Stomach (tissue), 8 donors: ENCODE measurements at regions not wholly inside any gene's neighbourhood (a gene's known extent, or its start where the extent isn't known, plus 50 kb on each side); places are given as distances from the start of the nearest gene placed in this dataset.

Experiments used
- DNase-seq, 2 donors: peaks; one replicate each; pipeline versions ENCODE4 v3.0.0 to v3.0.0-alpha.2; 2013 to 2019
- H3K27ac ChIP-seq, 5 donors: fragments of 200-600 bp in 4 of 5; sonication (generic) in 4 of 5; one replicate each; pipeline ENCODE4 v1.5.1; 2013 to 2019; ENCODE audit warnings: mild to moderate bottlenecking in 1 of 5, moderate library complexity in 1 of 5
- H3K27me3 ChIP-seq, 3 donors: fragments of 200-600 bp; sonication (generic); one replicate each; pipeline ENCODE4 v1.5.1; 2017 to 2019; ENCODE audit warnings: mixed run types in 1 of 3
- H3K36me3 ChIP-seq, 4 donors: fragments of 200-600 bp; sonication (generic); 1 replicate in 3 of 4; 2 replicates in 1 of 4; pipeline ENCODE4 v1.5.1; 2016 to 2019
- H3K4me1 ChIP-seq, 4 donors: fragments of 200-600 bp; sonication (generic); one replicate each; pipeline ENCODE4 v1.5.1; 2016 to 2019
- H3K4me3 ChIP-seq, 4 donors: fragments of 200-600 bp; sonication (generic) in 3 of 4; one replicate each; pipeline ENCODE4 v1.5.1; 2016 to 2019; ENCODE audit warnings: mild to moderate bottlenecking in 1 of 4
- H3K9me3 ChIP-seq, 4 donors: fragments of 200-600 bp; sonication (generic); one replicate each; pipeline ENCODE4 v1.5.1; 2016 to 2019
- EP300 ChIP-seq: sonication (generic); formaldehyde crosslinking; IDR thresholded peaks from one replicate; pipeline ENCODE4 v1.6.1; 2017; ENCODE audit warnings: antibody characterized with exemption
- POLR2A ChIP-seq, 4 donors: fragments of 450-650 bp; IDR thresholded peaks; one replicate each; pipeline ENCODE4 v1.6.1; 2016; ENCODE audit warnings: antibody characterized with exemption in 4 of 4, control low read depth in 2 of 4, mild to moderate bottlenecking in 1 of 4, moderate library complexity in 1 of 4
- POLR2AphosphoS5 ChIP-seq, 3 donors: sonication (generic); formaldehyde crosslinking; IDR thresholded peaks; one replicate each; pipeline ENCODE4 v1.6.1; 2016; ENCODE audit warnings: antibody characterized with exemption in 3 of 3
- WGBS, 5 donors: extraction: QIAGEN DNeasy Blood & Tissue Kit in 3 of 5; methylation state at CpG; one replicate each; pipeline versions ENCODE4 v1.1.5 to v1.1.7; 2013 to 2018; 5-methylcytosine and 5-hydroxymethylcytosine counted together
- intact Hi-C: fragments of 100-400 bp; cut with DNase I; formaldehyde crosslinking; loops from one replicate; pipeline ENCODE4 v1.15.1; 2023; ENCODE audit warnings: low total_unique reads
- TF ChIP-seq, protein P1 (sequence below), 7 experiments: fragments of 450-650 bp in 4 of 7; fragments of 200-600 bp in 3 of 7; sonication (generic) in 3 of 7; IDR thresholded peaks; one replicate each; pipeline ENCODE4 v1.5.1; 2016 to 2019; ENCODE audit warnings: antibody characterized with exemption in 7 of 7, control low read depth in 2 of 7, mild to moderate bottlenecking in 1 of 7
- donor health status: healthy with polysubstance abuse.
- donor health status: Bipolar disorder and iron deficiency.
- donor health status: healthy.

DNA sequence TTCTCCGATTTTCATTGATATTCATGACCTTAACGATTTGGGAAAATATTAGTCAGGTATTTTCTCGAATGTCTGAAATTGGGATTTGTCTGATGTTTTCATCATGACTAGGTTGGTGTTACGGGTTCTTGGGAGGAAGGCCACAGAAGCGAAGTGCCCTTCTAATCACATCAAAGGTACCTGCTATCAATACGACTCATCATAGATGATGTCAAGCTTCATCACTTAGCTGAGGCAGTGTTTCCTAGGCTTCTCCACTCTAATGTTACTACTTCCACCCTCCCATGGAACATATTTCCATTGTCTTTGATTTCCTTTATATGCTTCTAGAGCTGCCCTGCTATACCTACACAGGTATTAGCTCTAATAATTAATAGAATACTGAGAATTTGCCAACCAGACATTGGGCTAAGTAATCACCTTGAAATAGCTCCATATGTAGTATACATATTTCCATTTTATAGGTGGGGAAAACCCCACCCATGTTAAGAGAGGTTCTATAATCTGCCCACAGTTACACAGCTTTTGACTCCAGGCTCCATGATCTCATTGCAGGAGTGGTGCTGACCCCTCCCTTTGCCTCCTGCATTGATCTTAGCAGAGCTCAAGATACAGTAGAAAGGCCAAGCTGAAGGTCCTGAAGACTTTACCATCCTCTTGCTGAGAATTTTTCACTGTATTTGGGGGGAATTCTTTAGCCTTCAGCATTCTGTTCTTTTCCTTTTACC, 238.6 kb upstream of the ADAMTSL1 start:
- Histone ChIP-seq H3K36me3 (no peaks in the 10 kb centered on the region), H3K4me3 (no peak overlapping the region), H3K9me3 (no peaks in the 10 kb centered on the region), H3K4me1 (no peaks in the 10 kb centered on the region), H3K27me3 (no peaks in the 10 kb centered on the region), H3K27ac (no peak overlapping the region)
- 86 to 93% (median 90%) methylated on average over 6 of the region's 6 CpGs for WGBS, 5 donors
- no peak for DNase-seq
- TF ChIP-seq POLR2A (IDR thresholded peaks at IDR 0.05): no peak
- TF ChIP-seq POLR2AphosphoS5 (IDR thresholded peaks at IDR 0.05): no peak
- no peak for TF ChIP-seq EP300
- TF ChIP-seq, protein P1, sequence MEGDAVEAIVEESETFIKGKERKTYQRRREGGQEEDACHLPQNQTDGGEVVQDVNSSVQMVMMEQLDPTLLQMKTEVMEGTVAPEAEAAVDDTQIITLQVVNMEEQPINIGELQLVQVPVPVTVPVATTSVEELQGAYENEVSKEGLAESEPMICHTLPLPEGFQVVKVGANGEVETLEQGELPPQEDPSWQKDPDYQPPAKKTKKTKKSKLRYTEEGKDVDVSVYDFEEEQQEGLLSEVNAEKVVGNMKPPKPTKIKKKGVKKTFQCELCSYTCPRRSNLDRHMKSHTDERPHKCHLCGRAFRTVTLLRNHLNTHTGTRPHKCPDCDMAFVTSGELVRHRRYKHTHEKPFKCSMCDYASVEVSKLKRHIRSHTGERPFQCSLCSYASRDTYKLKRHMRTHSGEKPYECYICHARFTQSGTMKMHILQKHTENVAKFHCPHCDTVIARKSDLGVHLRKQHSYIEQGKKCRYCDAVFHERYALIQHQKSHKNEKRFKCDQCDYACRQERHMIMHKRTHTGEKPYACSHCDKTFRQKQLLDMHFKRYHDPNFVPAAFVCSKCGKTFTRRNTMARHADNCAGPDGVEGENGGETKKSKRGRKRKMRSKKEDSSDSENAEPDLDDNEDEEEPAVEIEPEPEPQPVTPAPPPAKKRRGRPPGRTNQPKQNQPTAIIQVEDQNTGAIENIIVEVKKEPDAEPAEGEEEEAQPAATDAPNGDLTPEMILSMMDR (IDR thresholded peaks at IDR 0.05): no peak
- intact Hi-C loops: no loop called here

DNA sequence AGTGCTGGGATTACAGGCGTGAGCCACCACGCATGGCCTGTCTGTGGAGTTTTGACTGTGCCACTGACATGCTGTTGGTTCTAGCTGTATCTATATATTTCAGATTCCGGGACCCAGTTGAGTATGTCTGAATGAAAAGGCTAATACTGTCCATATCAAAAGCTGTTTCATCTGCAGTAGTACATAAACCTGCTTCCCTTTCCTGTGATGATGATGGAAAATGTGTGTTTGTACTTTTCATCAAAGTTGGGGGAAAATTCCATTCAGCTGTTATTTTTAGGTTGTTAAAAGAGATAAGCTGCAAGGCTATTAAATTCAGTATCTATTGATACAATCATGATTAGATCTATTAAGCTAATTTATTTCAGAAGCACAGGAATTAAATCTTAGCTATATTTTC, 237.6 kb upstream of the ADAMTSL1 start:
- no peak for DNase-seq
- intact Hi-C loops: no loop called here
- no peaks in the 10 kb centered on the region for H3K27me3 ChIP-seq
- H3K4me3 ChIP-seq: no peak overlapping the region
- H3K4me1 ChIP-seq: no peaks in the 10 kb centered on the region
- 91 to 98% (median 93%) methylated on average over 3 of the region's 3 CpGs for WGBS, 5 donors
- no peak overlapping the region for H3K27ac ChIP-seq
- H3K9me3 ChIP-seq: no peaks in the 10 kb centered on the region
- TF ChIP-seq, protein P1 (IDR thresholded peaks at IDR 0.05): no peak
- TF ChIP-seq POLR2A (IDR thresholded peaks at IDR 0.05) (no peak), POLR2AphosphoS5 (IDR thresholded peaks at IDR 0.05) (no peak), EP300 (no peak)
- no peaks in the 10 kb centered on the region for H3K36me3 ChIP-seq

DNA sequence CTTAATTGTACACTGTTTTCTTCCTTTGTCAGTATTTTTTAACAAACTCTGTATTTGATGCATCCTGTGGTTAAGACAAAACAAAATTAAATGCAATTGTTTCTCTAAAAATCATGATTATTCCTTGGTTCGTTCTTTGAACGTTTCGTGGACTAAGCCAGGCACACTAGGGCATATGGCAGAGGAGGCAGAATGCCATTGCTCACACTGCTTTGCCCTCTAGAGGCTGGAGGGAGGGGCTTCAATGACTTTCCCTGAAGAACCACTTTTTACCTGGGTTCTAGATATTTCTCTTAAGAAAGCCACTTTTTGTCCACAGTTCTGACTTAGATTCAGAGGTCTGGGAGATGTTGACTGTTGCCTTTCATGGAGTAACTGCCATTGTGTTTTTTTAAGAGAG, 236.2 kb upstream of the ADAMTSL1 start:
- Histone ChIP-seq H3K27ac (no peak overlapping the region), H3K27me3 (no peaks in the 10 kb centered on the region), H3K9me3 (peaks cover 0 to under 1% (median 0%) of the 10 kb centered on the region in 4 donors), H3K4me3 (no peak overlapping the region), H3K4me1 (no peaks in the 10 kb centered on the region), H3K36me3 (no peaks in the 10 kb centered on the region)
- DNase-seq: no peak
- WGBS, 5 donors: 69 to 86% (median 83%) methylated on average over 3 of the region's 3 CpGs
- intact Hi-C loops: no loop called here
- TF ChIP-seq EP300 (no peak), POLR2A (IDR thresholded peaks at IDR 0.05) (no peak), POLR2AphosphoS5 (IDR thresholded peaks at IDR 0.05) (no peak)
- TF ChIP-seq, protein P1 (IDR thresholded peaks at IDR 0.05): no peak

DNA sequence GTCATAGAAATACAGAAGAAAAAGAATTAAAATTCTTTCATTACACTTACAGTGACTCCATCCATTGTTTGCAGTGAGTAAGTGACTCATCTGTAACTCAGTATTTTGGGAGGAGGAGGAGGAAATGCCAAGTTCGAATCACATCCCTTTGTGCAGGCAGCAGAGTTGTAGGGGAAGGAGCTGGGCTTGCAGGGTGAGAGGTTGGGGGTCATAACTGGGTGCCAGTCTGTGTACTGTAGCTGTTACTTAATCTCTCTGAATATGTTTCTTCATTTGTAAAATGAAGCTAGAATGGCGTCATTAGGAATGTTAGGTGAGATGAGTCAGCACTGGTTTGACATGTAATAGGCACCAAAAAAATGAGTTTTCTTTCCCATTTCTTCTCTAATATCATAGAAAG, 235.7 kb upstream of the ADAMTSL1 start:
- H3K27ac ChIP-seq: no peak overlapping the region
- no peak overlapping the region for H3K4me3 ChIP-seq
- H3K36me3 ChIP-seq: no peaks in the 10 kb centered on the region
- no peaks in the 10 kb centered on the region for H3K4me1 ChIP-seq
- TF ChIP-seq EP300 (no peak), POLR2AphosphoS5 (IDR thresholded peaks at IDR 0.05) (no peak), POLR2A (IDR thresholded peaks at IDR 0.05) (no peak)
- TF ChIP-seq, protein P1 (IDR thresholded peaks at IDR 0.05): no peak
- WGBS, 5 donors: 52 to 60% (median 58%) methylated on average over 2 of the region's 2 CpGs
- H3K27me3 ChIP-seq: no peaks in the 10 kb centered on the region
- peaks cover 0 to 4% (median 0%) of the 10 kb centered on the region in 4 donors for H3K9me3 ChIP-seq
- intact Hi-C loops: no loop called here
- DNase-seq: no peak
